Lower lobe of right lung (tissue), 2 donors: ENCODE measurements at regions not wholly inside any gene's neighbourhood (a gene's known extent, or its start where the extent isn't known, plus 50 kb on each side); places are given as distances from the start of the nearest gene placed in this dataset.
"Not testable (repeated sequence)": the region's sequence is repeated elsewhere in the genome, so short reads cannot be mapped to it uniquely, and the experiment has no call there.

Experiments
- ATAC-seq, 2 donors: fragments of 200-7000 bp; cut with Tn5 transposase; one replicate each; pipeline ENCODE4 v1.9.1; 2020 to 2022; ENCODE audit warnings: mild to moderate bottlenecking in 2 of 2, moderate library complexity in 2 of 2
- DNase-seq: peaks from one replicate; pipeline ENCODE4 v3.0.0-alpha.2; 2020
- H3K27ac ChIP-seq: fragments of 200-600 bp; one replicate; pipeline ENCODE4 v1.8.0; 2022
- H3K27me3 ChIP-seq: fragments of 200-600 bp; one replicate; pipeline ENCODE4 v1.8.0; 2022; ENCODE audit warnings: low read depth
- H3K36me3 ChIP-seq: fragments of 200-600 bp; one replicate; pipeline ENCODE4 v1.8.0; 2022; ENCODE audit warnings: mild to moderate bottlenecking
- H3K4me1 ChIP-seq: fragments of 200-600 bp; one replicate; pipeline ENCODE4 v1.8.0; 2022
- H3K4me3 ChIP-seq: fragments of 200-600 bp; one replicate; pipeline ENCODE4 v1.8.0; 2022; ENCODE audit warnings: mild to moderate bottlenecking
- H3K9me3 ChIP-seq: fragments of 200-600 bp; one replicate; pipeline ENCODE4 v1.8.0; 2022
- intact Hi-C: fragments of 100-400 bp; cut with DNase I; formaldehyde crosslinking; loops from one replicate; pipeline ENCODE4 v1.11.0; 2022
- TF ChIP-seq, protein P1 (sequence below): fragments of 200-600 bp; IDR thresholded peaks from one replicate; pipeline ENCODE4 v1.8.0; 2022; ENCODE audit warnings: antibody characterized with exemption, mild to moderate bottlenecking
- donor health status: DM: no; HTN: yes; CAD: no; lungs with severe emphysema.

GRCh38 chr11:89583580-89583979 lies 92.4 kb upstream of the NOX4 start:
- intact Hi-C loops, result no loop called here
- Histone ChIP-seq H3K27me3 (no peaks in the 10 kb centered on the region), H3K36me3 (no peaks in the 10 kb centered on the region), H3K4me1 (no peaks in the 10 kb centered on the region), H3K27ac (no peak overlapping the region), H3K4me3 (no peak overlapping the region), H3K9me3 (no peaks in the 10 kb centered on the region)
- TF ChIP-seq, protein P1, sequence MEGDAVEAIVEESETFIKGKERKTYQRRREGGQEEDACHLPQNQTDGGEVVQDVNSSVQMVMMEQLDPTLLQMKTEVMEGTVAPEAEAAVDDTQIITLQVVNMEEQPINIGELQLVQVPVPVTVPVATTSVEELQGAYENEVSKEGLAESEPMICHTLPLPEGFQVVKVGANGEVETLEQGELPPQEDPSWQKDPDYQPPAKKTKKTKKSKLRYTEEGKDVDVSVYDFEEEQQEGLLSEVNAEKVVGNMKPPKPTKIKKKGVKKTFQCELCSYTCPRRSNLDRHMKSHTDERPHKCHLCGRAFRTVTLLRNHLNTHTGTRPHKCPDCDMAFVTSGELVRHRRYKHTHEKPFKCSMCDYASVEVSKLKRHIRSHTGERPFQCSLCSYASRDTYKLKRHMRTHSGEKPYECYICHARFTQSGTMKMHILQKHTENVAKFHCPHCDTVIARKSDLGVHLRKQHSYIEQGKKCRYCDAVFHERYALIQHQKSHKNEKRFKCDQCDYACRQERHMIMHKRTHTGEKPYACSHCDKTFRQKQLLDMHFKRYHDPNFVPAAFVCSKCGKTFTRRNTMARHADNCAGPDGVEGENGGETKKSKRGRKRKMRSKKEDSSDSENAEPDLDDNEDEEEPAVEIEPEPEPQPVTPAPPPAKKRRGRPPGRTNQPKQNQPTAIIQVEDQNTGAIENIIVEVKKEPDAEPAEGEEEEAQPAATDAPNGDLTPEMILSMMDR, result no peak
- ATAC-seq (no peak), DNase-seq (no peak)

DNA sequence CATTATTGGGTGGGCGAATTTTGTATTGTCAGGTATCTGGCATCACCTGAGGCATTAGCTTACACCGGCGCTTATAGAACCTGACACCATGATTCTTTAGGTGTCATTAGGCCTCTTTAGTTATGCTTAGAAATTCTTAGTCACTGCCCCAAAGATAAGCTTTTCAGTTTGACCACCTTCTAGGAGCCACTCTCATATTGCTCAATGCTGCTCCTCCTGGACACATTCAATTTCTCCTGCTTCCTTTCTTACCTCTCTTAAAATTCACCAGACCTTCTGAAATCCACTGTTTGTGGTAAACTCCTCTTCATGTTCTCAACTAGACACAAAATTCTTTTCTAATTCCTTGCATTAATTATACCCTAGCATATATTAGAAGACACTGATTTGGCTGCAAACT lies 93.9 kb upstream of the NOX4 start:
- DNase-seq, H3K9me3 ChIP-seq, H3K27ac ChIP-seq, intact Hi-C loops, H3K4me1 ChIP-seq, H3K4me3 ChIP-seq, H3K36me3 ChIP-seq, H3K27me3 ChIP-seq, ATAC-seq: not testable (repeated sequence)

GRCh38 chr11:89585471-89585870 lies 94.3 kb upstream of the NOX4 start:
- intact Hi-C loops, DNase-seq, ATAC-seq, H3K4me3 ChIP-seq, H3K27me3 ChIP-seq, H3K27ac ChIP-seq, H3K4me1 ChIP-seq, H3K36me3 ChIP-seq, H3K9me3 ChIP-seq: not testable (repeated sequence)

- H3K36me3 ChIP-seq, H3K4me1 ChIP-seq, H3K4me3 ChIP-seq, DNase-seq, ATAC-seq, intact Hi-C loops, H3K27me3 ChIP-seq, H3K9me3 ChIP-seq, H3K27ac ChIP-seq: not testable (repeated sequence)
Observed at GRCh38 chr11:89589413-89589812, 98.2 kb upstream of the NOX4 start.

DNA sequence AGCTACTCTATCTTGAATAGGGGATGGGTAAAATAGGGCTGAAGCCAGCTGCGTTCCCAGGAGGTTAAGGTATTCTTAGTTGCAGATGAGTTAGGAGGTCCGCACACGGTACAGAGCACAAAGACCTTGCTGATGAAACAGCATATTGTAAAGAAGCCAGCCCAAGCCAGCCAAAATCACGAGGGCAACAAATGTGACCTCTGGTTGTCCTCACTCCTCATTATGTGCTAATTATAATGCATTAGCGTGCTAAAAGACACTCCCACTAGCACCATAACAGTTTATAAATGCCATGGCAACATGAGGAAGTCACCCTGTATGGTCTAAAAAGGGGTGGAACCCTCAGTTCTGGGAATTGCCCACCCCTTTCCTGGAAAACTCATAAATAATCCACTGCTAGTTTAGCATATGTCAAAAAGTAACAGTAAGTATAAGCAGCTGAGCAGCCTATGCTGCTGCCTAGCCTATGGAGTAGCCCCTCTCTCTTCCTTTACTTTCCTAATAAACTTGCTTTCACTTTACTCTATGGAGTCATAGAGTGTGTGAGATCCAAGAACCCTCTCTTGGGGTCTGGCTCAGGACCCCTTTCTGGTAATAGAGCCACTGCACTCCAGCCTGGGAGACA lies 98.9 kb upstream of the NOX4 start:
- H3K27me3 ChIP-seq, H3K27ac ChIP-seq, H3K4me1 ChIP-seq, H3K36me3 ChIP-seq, intact Hi-C loops, DNase-seq, H3K9me3 ChIP-seq, H3K4me3 ChIP-seq: not testable (repeated sequence)
- ATAC-seq, result peak; percentile 14 to 37

GRCh38 chr11:89601263-89601662 lies 108.8 kb upstream of the TRIM77 start:
- ATAC-seq, H3K9me3 ChIP-seq, H3K27ac ChIP-seq, H3K27me3 ChIP-seq, H3K4me3 ChIP-seq, intact Hi-C loops, H3K4me1 ChIP-seq, H3K36me3 ChIP-seq, DNase-seq: not testable (repeated sequence)

DNA sequence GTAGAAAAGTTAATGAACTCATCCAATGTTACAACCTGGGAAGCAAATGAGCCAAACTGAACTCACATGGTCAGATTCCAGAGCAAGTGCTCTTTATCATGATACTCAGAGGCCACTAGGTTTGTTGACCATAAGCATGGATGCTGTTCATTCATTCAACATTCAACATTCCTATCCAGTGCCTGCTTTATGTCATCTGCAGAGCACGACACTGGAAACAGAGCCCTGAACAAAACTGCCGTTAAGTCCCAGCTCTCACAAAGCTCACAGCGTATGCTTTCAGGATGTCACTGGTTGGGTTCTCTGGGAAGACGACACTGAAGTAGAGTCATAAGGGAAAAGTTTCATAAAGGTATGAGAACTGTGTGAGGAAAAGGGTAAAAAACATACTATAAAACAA lies 105.8 kb upstream of the TRIM77 start:
- Histone ChIP-seq H3K9me3 (no peaks in the 10 kb centered on the region), H3K27me3 (no peaks in the 10 kb centered on the region), H3K27ac (no peak overlapping the region), H3K36me3 (no peaks in the 10 kb centered on the region), H3K4me1 (no peaks in the 10 kb centered on the region), H3K4me3 (no peak overlapping the region)
- intact Hi-C loops, result no loop called here
- ATAC-seq (no peak), DNase-seq (no peak)
- TF ChIP-seq, protein P1, result no peak

DNA sequence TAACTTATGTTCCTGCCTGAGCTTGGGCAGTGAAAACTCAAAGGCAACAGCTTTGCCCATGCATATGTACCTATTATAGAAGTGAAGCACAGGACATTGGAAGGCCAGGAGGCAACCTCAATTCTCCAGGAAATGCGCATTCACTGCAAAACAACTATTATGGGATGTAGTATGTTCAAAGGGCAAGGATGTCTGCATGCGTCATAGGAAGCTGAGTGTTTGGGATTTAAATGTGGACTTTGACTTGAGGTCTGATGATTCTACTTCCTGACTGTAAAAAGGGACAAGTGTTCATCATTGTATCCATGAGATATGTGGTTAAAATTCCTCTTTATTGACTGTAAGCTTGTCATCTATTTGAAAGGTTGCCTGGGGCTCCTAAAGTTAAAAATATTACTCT lies 103.3 kb upstream of the TRIM77 start:
- ATAC-seq, H3K27ac ChIP-seq, H3K4me1 ChIP-seq, H3K36me3 ChIP-seq, DNase-seq, H3K4me3 ChIP-seq, H3K27me3 ChIP-seq, H3K9me3 ChIP-seq, intact Hi-C loops: not testable (repeated sequence)

GRCh38 chr11:89607497-89607896 lies 102.6 kb upstream of the TRIM77 start:
- ATAC-seq, H3K4me1 ChIP-seq, H3K27me3 ChIP-seq, H3K36me3 ChIP-seq, H3K27ac ChIP-seq, DNase-seq, H3K4me3 ChIP-seq, intact Hi-C loops, H3K9me3 ChIP-seq: not testable (repeated sequence)
